HCT116 (cell line): ENCODE measurements at regions not wholly inside any gene's neighbourhood (a gene's known extent, or its start where the extent isn't known, plus 50 kb on each side); places are given as distances from the start of the nearest gene placed in this dataset.

Source experiments
- ATAC-seq: fragments of 200-7000 bp; cut with Tn5 transposase; 2 replicates; pipeline ENCODE4 v1.9.1; 2020; ENCODE audit warnings: mild to moderate bottlenecking, moderate library complexity
- BruUV-seq: library from RNA; stranded (reverse); fragments of 400-500 nt; replicated peaks from 2 replicates; lab custom pipeline; 2021; lab: Mats Ljungman, UMichigan
- CTCF ChIA-PET: fragments of 300-600 bp; sonication (Branson Sonifier 250); formaldehyde crosslinking; loops from one replicate; lab custom pipeline; 2021; ENCODE audit warnings: antibody characterized with exemption; lab: Charles Lee
- POLR2A ChIA-PET: fragments of 300-600, 350-600 bp; sonication (Branson Sonifier 250); formaldehyde crosslinking; loops from one replicate; lab custom pipeline; 2021; ENCODE audit warnings: antibody characterized with exemption; lab: Charles Lee
- RAD21 ChIA-PET, 2 experiments: fragments of 300-600 bp; sonication (Branson Sonifier 250); formaldehyde crosslinking; loops; one replicate each; lab custom pipeline; 2023; ENCODE audit warnings: low total read pairs in 2 of 2; ENCODE audit not compliant: uncharacterized antibody in 2 of 2, unreplicated experiment in 2 of 2, low non-redundant PET in 1 of 2; lab: Charles Lee
- DNase-seq: peaks from one replicate; pipeline ENCODE4 v3.0.0-alpha.2; 2010; ENCODE audit warnings: low read depth, low spot score
- H2AFZ ChIP-seq: fragments of 200-600 bp; shearing (Covaris generic), sonication (generic); 2 replicates; pipeline ENCODE4 v1.6.1; 2017; ENCODE audit warnings: low read depth, mixed run types, mixed read lengths, antibody characterized with exemption, low read length; ENCODE audit not compliant: poor library complexity, severe bottlenecking
- H3K27ac ChIP-seq: 2 replicates; pipeline ENCODE4 v1.5.1; 2012; ENCODE audit warnings: low read depth, low read length
- H3K27me3 ChIP-seq: fragments of 200-600 bp; sonication (generic); 2 replicates; pipeline ENCODE4 v1.6.1; 2016; ENCODE audit warnings: mixed run types, low read length, mixed read lengths; ENCODE audit not compliant: insufficient read depth
- H3K36me3 ChIP-seq, 2 experiments: fragments of 200-500 bp in 1 of 2; fragments of 200-600 bp in 1 of 2; sonication (Bioruptor generic) in 1 of 2; sonication (generic) in 1 of 2; 2 replicates each; pipeline versions ENCODE4 v1.5.1 to v1.6.1; 2014 to 2016; ENCODE audit warnings: low read length in 2 of 2, inconsistent platforms in 1 of 2, mixed read lengths in 1 of 2, mixed run types in 1 of 2; ENCODE audit not compliant: insufficient read depth in 2 of 2, control insufficient read depth in 1 of 2
- H3K4me1 ChIP-seq, 2 experiments: fragments of 200-600 bp in 1 of 2; sonication (generic) in 1 of 2; 2 replicates each; pipeline versions ENCODE4 v1.5.1 to v1.6.1; 2012 to 2017; ENCODE audit warnings: low read length in 2 of 2, inconsistent platforms in 1 of 2, mild to moderate bottlenecking in 1 of 2, mixed read lengths in 1 of 2, mixed run types in 1 of 2, moderate library complexity in 1 of 2; ENCODE audit not compliant: insufficient read depth in 2 of 2, control insufficient read depth in 1 of 2
- H3K4me2 ChIP-seq: fragments of 200-600 bp; sonication (generic); 2 replicates; pipeline ENCODE4 v1.6.1; 2017; ENCODE audit warnings: mixed run types, low read length, mixed read lengths
- H3K4me3 ChIP-seq, 2 experiments: fragments of 200-600 bp in 1 of 2; sonication (generic) in 1 of 2; replicated peaks in 1 of 2; 2 replicates each; pipeline ENCODE4 v1.5.1; 2011 to 2016; ENCODE audit warnings: low read length in 2 of 2, control low read depth in 1 of 2, low read depth in 1 of 2, mild to moderate bottlenecking in 1 of 2, mixed read lengths in 1 of 2, mixed run types in 1 of 2
- H3K79me2 ChIP-seq: fragments of 200-600 bp; sonication (generic); 2 replicates; pipeline ENCODE4 v1.6.1; 2017; ENCODE audit warnings: mild to moderate bottlenecking, mixed run types, low read length, moderate library complexity, mixed read lengths; ENCODE audit not compliant: insufficient read depth
- H3K9ac ChIP-seq: fragments of 200-600 bp; sonication (generic); 2 replicates; pipeline ENCODE4 v1.6.1; 2016; ENCODE audit warnings: low read length, mixed read lengths
- H3K9me2 ChIP-seq: fragments of 200-600 bp; sonication (generic), shearing (Covaris generic); 2 replicates; pipeline ENCODE4 v1.6.1; 2017; ENCODE audit warnings: mixed run types, mild to moderate bottlenecking, moderate library complexity; ENCODE audit not compliant: insufficient read depth
- H3K9me3 ChIP-seq, 2 experiments: fragments of 200-500 bp in 1 of 2; fragments of 200-600 bp in 1 of 2; sonication (Bioruptor generic) in 1 of 2; sonication (generic) in 1 of 2; 2 replicates each; pipeline ENCODE4 v1.6.1; 2014 to 2017; ENCODE audit warnings: low read length in 2 of 2, mixed read lengths in 2 of 2, inconsistent platforms in 1 of 2, low read depth in 1 of 2, mild to moderate bottlenecking in 1 of 2, mixed run types in 1 of 2, moderate library complexity in 1 of 2; ENCODE audit not compliant: control insufficient read depth in 1 of 2, insufficient read depth in 1 of 2
- H4K20me1 ChIP-seq: fragments of 200-600 bp; sonication (generic), shearing (Covaris generic); 2 replicates; pipeline ENCODE4 v1.6.1; 2017; ENCODE audit warnings: mixed run types, mild to moderate bottlenecking, moderate library complexity; ENCODE audit not compliant: insufficient read depth
- CBX3 ChIP-seq: IDR thresholded peaks from 2 replicates; pipeline ENCODE4 v1.6.1; 2012; ENCODE audit warnings: low read depth
- EGR1 ChIP-seq: IDR thresholded peaks from 2 replicates; pipeline ENCODE4 v1.6.1; 2012; ENCODE audit warnings: low read depth
- ELF1 ChIP-seq: IDR thresholded peaks from 2 replicates; pipeline ENCODE4 v1.6.1; 2012; ENCODE audit warnings: low read depth, borderline replicate concordance
- EZH2 ChIP-seq: fragments of 200-600 bp; sonication (generic); IDR thresholded peaks from 2 replicates; pipeline ENCODE4 v1.6.1; 2017; ENCODE audit warnings: antibody characterized with exemption, mixed run types
- EZH2phosphoT487 ChIP-seq: fragments of 200-600 bp; IDR thresholded peaks from 2 replicates; pipeline ENCODE4 v1.6.1; 2018; ENCODE audit warnings: antibody characterized with exemption, borderline replicate concordance
- FOSL1 ChIP-seq: IDR thresholded peaks from 2 replicates; pipeline ENCODE4 v1.6.1; 2012; ENCODE audit warnings: low read depth
- JUND ChIP-seq: IDR thresholded peaks from 2 replicates; pipeline ENCODE4 v1.6.1; 2012
- MAX ChIP-seq: IDR thresholded peaks from 2 replicates; pipeline ENCODE4 v1.6.1; 2012
- POLR2A ChIP-seq: IDR thresholded peaks from 2 replicates; pipeline ENCODE4 v1.7.0; 2011; ENCODE audit warnings: borderline replicate concordance; ENCODE audit not compliant: insufficient read depth, insufficient read length; ENCODE audit errors: extremely low read depth
- POLR2AphosphoS5 ChIP-seq: IDR thresholded peaks from 2 replicates; pipeline ENCODE4 v1.6.1; 2011; ENCODE audit warnings: mild to moderate bottlenecking, low read depth, low read length, moderate library complexity
- RAD21 ChIP-seq: IDR thresholded peaks from 2 replicates; pipeline ENCODE4 v1.6.1; 2012; ENCODE audit warnings: low read depth, mild to moderate bottlenecking
- REST ChIP-seq: IDR thresholded peaks from 2 replicates; pipeline ENCODE4 v1.6.1; 2012; ENCODE audit warnings: low read depth
- SIN3A ChIP-seq: IDR thresholded peaks from 2 replicates; pipeline ENCODE4 v1.6.1; 2012; ENCODE audit warnings: low read depth
- SP1 ChIP-seq: IDR thresholded peaks from 2 replicates; pipeline ENCODE4 v1.6.1; 2012; ENCODE audit warnings: low read depth
- SRF ChIP-seq: IDR thresholded peaks from 2 replicates; pipeline ENCODE4 v1.6.1; 2012; ENCODE audit warnings: low read depth
- YY1 ChIP-seq: IDR thresholded peaks from 2 replicates; pipeline ENCODE4 v1.6.1; 2011; ENCODE audit warnings: low read length, low read depth, moderate library complexity, mild to moderate bottlenecking; ENCODE audit not compliant: insufficient replicate concordance; ENCODE audit errors: extremely low read depth
- ZFX ChIP-seq: fragments of 450-650 bp; IDR thresholded peaks from 2 replicates; pipeline ENCODE4 v1.6.1; 2017
- ZNF274 ChIP-seq: fragments of 200-500 bp; sonication (Bioruptor generic); IDR thresholded peaks from 2 replicates; pipeline ENCODE4 v1.6.1; 2014; ENCODE audit warnings: mild to moderate bottlenecking, low read depth, low read length, inconsistent platforms
- intact Hi-C: fragments of 100-400 bp; cut with micrococcal nuclease; formaldehyde crosslinking; loops from 2 replicates; pipeline ENCODE4 v1.10.0; 2022
- TF ChIP-seq, protein P1 (sequence below): IDR thresholded peaks from 2 replicates; pipeline ENCODE4 v1.6.1; 2012

DNA sequence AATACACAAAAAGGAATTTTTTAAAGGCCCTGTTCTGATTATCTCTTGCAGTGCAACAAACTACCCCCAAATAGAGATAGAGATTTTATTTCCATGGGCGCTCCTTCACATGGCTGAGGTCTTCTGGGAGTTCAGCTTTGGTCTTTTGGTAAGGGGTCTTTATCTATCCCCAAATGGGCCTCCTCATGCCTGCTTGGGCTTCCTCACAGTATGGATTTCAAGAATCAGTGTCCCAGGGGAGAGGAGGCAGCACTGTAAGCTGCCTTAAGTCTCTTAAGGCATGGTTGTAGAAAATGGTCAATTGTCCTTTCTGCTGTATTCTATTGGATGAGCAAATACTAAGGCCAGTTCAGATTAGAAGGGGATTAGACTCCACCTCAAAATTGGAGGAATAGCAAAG lies 966.2 kb downstream of the TYW1 start:
- TF ChIP-seq ZNF274 (no peak), ZFX (no peak), SIN3A (no peak), SRF (no peak), SP1 (no peak), EZH2 (no peak), FOSL1 (no peak), RAD21 (no peak), POLR2A (no peak)
- TF ChIP-seq, protein P1, sequence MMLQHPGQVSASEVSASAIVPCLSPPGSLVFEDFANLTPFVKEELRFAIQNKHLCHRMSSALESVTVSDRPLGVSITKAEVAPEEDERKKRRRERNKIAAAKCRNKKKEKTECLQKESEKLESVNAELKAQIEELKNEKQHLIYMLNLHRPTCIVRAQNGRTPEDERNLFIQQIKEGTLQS, result no peak
- Histone ChIP-seq H3K9ac (no peak overlapping the region), H3K4me1 (no peaks in the 10 kb centered on the region), H3K9me3 (no peaks in the 10 kb centered on the region; a peak in 1 of 4 replicates), H2AFZ (no peak overlapping the region), H4K20me1 (no peaks in the 10 kb centered on the region), H3K79me2 (no peaks in the 10 kb centered on the region), H3K27me3 (no peaks in the 10 kb centered on the region), H3K9me2 (no peaks in the 10 kb centered on the region), H3K36me3 (no peaks in the 10 kb centered on the region), H3K27ac (no peak overlapping the region), H3K4me3 (no peak overlapping the region), H3K4me2 (no peak overlapping the region)
- intact Hi-C loops, result no loop called here
- ChIA-PET CTCF (no interaction called here), POLR2A (no interaction called here), RAD21 (no interaction called here)
- ATAC-seq (no peak), DNase-seq (no peak)
- no TSS peak for BruUV-seq

- H3K9me2 ChIP-seq, result no peaks in the 10 kb centered on the region
- no peaks in the 10 kb centered on the region for H3K79me2 ChIP-seq
- no peaks in the 10 kb centered on the region for H4K20me1 ChIP-seq
- DNase-seq (no peak), ATAC-seq (no peak)
- ChIA-PET RAD21 (no interaction called here), POLR2A (no interaction called here), CTCF (no interaction called here)
- intact Hi-C loops, result no loop called here
- no peak overlapping the region for H2AFZ ChIP-seq
- no TSS peak for BruUV-seq
- TF ChIP-seq MAX, result no peak
- TF ChIP-seq SRF, result no peak
- no peak for TF ChIP-seq REST
- no peak for TF ChIP-seq POLR2A
- no peak for TF ChIP-seq JUND
- no peak for TF ChIP-seq ELF1
- no peak for TF ChIP-seq EZH2phosphoT487
- TF ChIP-seq, protein P1, result no peak
- no peak for TF ChIP-seq FOSL1
- TF ChIP-seq EGR1, result no peak
- TF ChIP-seq CBX3, result no peak
- no peak for TF ChIP-seq RAD21
- no peak for TF ChIP-seq POLR2AphosphoS5
- no peak for TF ChIP-seq SIN3A
- no peak for TF ChIP-seq YY1
- TF ChIP-seq ZFX, result no peak
- H3K4me2 ChIP-seq, result no peak overlapping the region
- no peaks in the 10 kb centered on the region for H3K27me3 ChIP-seq
- no peaks in the 10 kb centered on the region for H3K4me1 ChIP-seq
- peaks cover 0 to 2% of the 10 kb centered on the region in 2 experiments; a peak in 1 of 4 replicates for H3K9me3 ChIP-seq
- H3K27ac ChIP-seq, result no peak overlapping the region
- no peaks in the 10 kb centered on the region for H3K36me3 ChIP-seq
- H3K4me3 ChIP-seq, result no peak overlapping the region
- no peak overlapping the region for H3K9ac ChIP-seq
Observed at GRCh38 chr7:67976490-67976889, 979.9 kb downstream of the TYW1 start.
